ENCODE measurements at regions not wholly inside any gene's neighbourhood (a gene's known extent, or its start where the extent isn't known, plus 50 kb on each side); places are given as distances from the start of the nearest gene placed in this dataset.

GRCh38 chr3:90040554-90040953 lies 933.1 kb downstream of the EPHA3 start (continued):
- no peak for TF ChIP-seq ATF2 (CRISPR knock-in tag; IDR thresholded peaks at IDR 0.05; ENCODE audit: borderline replicate concordance, low read depth)

DNA sequence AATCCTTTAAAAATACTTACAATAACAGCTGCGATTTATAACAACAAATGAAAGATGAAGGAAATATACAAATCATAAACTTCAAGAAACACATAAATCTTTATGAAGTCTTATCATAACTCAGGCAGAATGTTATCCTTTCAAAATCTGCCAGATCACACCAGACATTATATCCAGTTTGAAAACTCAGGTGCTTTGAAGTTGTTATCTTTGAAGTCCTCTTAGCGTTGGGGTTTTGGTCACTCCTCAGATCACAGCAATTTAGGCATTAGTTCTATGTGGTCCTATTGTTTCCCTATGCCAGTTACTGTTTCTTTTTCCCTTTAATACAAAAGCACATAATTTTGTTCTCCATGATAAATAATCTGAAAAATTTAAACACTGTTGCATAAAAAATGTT lies 934.6 kb downstream of the EPHA3 start:
- ATAC-seq (no peak), DNase-seq (ENCODE audit: low spot score) (no peak)
- TF ChIP-seq CREM (CRISPR knock-in tag; IDR thresholded peaks at IDR 0.05) (no peak), ZNF232 (CRISPR knock-in tag; IDR thresholded peaks at IDR 0.05) (no peak), MYBL2 (CRISPR knock-in tag; IDR thresholded peaks at IDR 0.05) (no peak), NFYB (CRISPR knock-in tag; conservative IDR thresholded peaks at IDR 0.05; ENCODE audit: low read depth) (no peak), GTF2I (CRISPR knock-in tag; conservative IDR thresholded peaks at IDR 0.05) (no peak)
- TF ChIP-seq, protein P1, sequence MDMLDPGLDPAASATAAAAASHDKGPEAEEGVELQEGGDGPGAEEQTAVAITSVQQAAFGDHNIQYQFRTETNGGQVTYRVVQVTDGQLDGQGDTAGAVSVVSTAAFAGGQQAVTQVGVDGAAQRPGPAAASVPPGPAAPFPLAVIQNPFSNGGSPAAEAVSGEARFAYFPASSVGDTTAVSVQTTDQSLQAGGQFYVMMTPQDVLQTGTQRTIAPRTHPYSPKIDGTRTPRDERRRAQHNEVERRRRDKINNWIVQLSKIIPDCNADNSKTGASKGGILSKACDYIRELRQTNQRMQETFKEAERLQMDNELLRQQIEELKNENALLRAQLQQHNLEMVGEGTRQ (CRISPR knock-in tag; IDR thresholded peaks at IDR 0.05) = no peak
- TF ChIP-seq, protein P2, sequence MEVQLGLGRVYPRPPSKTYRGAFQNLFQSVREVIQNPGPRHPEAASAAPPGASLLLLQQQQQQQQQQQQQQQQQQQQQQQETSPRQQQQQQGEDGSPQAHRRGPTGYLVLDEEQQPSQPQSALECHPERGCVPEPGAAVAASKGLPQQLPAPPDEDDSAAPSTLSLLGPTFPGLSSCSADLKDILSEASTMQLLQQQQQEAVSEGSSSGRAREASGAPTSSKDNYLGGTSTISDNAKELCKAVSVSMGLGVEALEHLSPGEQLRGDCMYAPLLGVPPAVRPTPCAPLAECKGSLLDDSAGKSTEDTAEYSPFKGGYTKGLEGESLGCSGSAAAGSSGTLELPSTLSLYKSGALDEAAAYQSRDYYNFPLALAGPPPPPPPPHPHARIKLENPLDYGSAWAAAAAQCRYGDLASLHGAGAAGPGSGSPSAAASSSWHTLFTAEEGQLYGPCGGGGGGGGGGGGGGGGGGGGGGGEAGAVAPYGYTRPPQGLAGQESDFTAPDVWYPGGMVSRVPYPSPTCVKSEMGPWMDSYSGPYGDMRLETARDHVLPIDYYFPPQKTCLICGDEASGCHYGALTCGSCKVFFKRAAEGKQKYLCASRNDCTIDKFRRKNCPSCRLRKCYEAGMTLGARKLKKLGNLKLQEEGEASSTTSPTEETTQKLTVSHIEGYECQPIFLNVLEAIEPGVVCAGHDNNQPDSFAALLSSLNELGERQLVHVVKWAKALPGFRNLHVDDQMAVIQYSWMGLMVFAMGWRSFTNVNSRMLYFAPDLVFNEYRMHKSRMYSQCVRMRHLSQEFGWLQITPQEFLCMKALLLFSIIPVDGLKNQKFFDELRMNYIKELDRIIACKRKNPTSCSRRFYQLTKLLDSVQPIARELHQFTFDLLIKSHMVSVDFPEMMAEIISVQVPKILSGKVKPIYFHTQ (CRISPR knock-in tag; IDR thresholded peaks at IDR 0.05) = no peak
- ChIA-PET CTCF (no interaction called here), POLR2A (no interaction called here)
- H3K27me3 Mint-ChIP-seq (ENCODE audit: low read depth) = no peaks in the 10 kb centered on the region
- H3K4me3 Mint-ChIP-seq = no peak overlapping the region
- no peaks in the 10 kb centered on the region; the same call in 1 of the 2 replicates for H3K36me3 Mint-ChIP-seq
- peaks cover 10% of the 10 kb centered on the region for H3K9me3 Mint-ChIP-seq
- H3K27ac Mint-ChIP-seq = no peak overlapping the region
- peaks cover 28% of the 10 kb centered on the region for H3K4me1 Mint-ChIP-seq

DNA sequence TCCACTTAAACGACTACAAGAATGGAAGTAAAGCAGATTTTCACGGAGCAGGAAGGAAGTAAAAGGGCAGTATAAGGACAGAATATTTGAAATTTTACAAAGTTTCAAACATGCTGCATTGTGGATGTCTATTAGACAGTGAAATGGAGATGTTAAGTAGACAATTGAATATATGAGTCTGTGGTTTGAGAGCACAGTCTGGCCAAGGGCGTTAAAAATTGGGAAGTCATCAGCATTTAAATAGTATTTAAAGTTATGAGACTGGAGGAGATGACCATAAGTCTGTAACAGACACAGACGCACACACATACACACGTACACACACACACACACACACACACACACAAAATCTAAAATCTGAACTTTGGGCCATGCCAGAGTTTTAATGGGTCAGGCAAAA lies 935.9 kb downstream of the EPHA3 start:
- no peaks in the 10 kb centered on the region for H3K27me3 Mint-ChIP-seq (ENCODE audit: low read depth)
- ChIA-PET CTCF (no interaction called here), POLR2A (no interaction called here)
- no peak overlapping the region for H3K4me3 Mint-ChIP-seq
- DNase-seq (ENCODE audit: low spot score) (no peak), ATAC-seq (no peak)
- H3K27ac Mint-ChIP-seq = no peak overlapping the region
- H3K4me1 Mint-ChIP-seq = peaks cover 18% of the 10 kb centered on the region
- peaks cover 3% of the 10 kb centered on the region for H3K36me3 Mint-ChIP-seq
- peaks cover 15% of the 10 kb centered on the region for H3K9me3 Mint-ChIP-seq
- no peak for TF ChIP-seq AFF4 (CRISPR knock-in tag; IDR thresholded peaks at IDR 0.05; ENCODE audit: borderline replicate concordance)
- TF ChIP-seq ARID4B (CRISPR knock-in tag; IDR thresholded peaks at IDR 0.05; ENCODE audit: borderline replicate concordance) = no peak
- no peak for TF ChIP-seq SP1 (CRISPR knock-in tag; conservative IDR thresholded peaks at IDR 0.05)
- TF ChIP-seq, protein P3, sequence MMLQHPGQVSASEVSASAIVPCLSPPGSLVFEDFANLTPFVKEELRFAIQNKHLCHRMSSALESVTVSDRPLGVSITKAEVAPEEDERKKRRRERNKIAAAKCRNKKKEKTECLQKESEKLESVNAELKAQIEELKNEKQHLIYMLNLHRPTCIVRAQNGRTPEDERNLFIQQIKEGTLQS (CRISPR knock-in tag; conservative IDR thresholded peaks at IDR 0.05) = no peak
- no peak for TF ChIP-seq ATF6 (CRISPR knock-in tag; IDR thresholded peaks at IDR 0.05)
- no peak for TF ChIP-seq ZNF425 (CRISPR knock-in tag; conservative IDR thresholded peaks at IDR 0.05)

Data from WTC11 (cell line).